Kidney (tissue), 13 donors: ENCODE measurements at regions not wholly inside any gene's neighbourhood (a gene's known extent, or its start where the extent isn't known, plus 50 kb on each side); places are given as distances from the start of the nearest gene placed in this dataset.
"Not testable (repeated sequence)": the region's sequence is repeated elsewhere in the genome, so short reads cannot be mapped to it uniquely, and the experiment has no call there.

Experiments used
- DNase-seq, 5 donors: peaks; one replicate each; pipeline ENCODE4 v3.0.0-alpha.2; 2013 to 2020
- FAIRE-seq: peaks from 2 replicates; lab custom pipeline; 2012; peaks lifted over from hg19 to GRCh38; lab: Jason Lieb, UNC
- H3K27ac ChIP-seq, 2 donors: one replicate each; pipeline ENCODE4 v1.7.0; 2013; ENCODE audit warnings: low read depth in 2 of 2, low read length in 2 of 2, inconsistent platforms in 1 of 2
- H3K27me3 ChIP-seq: one replicate; pipeline ENCODE4 v1.7.1; 2013; ENCODE audit warnings: low read length, inconsistent platforms; ENCODE audit not compliant: control insufficient read depth, insufficient read depth
- H3K36me3 ChIP-seq, 3 donors: one replicate each; pipeline versions ENCODE4 v1.7.0 to v1.7.1; 2013; ENCODE audit warnings: low read length in 3 of 3, control low read depth in 1 of 3, inconsistent platforms in 1 of 3; ENCODE audit not compliant: insufficient read depth in 3 of 3, control insufficient read depth in 2 of 3
- H3K4me1 ChIP-seq, 3 donors: one replicate each; pipeline versions ENCODE4 v1.7.0 to v1.7.1; 2013; ENCODE audit warnings: low read length in 3 of 3, inconsistent platforms in 1 of 3, low read depth in 1 of 3; ENCODE audit not compliant: control insufficient read depth in 2 of 3, insufficient read depth in 2 of 3
- H3K4me3 ChIP-seq, 3 donors: one replicate each; pipeline versions ENCODE4 v1.7.0 to v1.8.1; 2013; ENCODE audit warnings: low read length in 3 of 3, control low read depth in 1 of 3, inconsistent platforms in 1 of 3
- H3K9ac ChIP-seq, 3 donors: one replicate each; pipeline versions ENCODE4 v1.7.0 to v1.7.1; 2013; ENCODE audit warnings: low read length in 3 of 3, control low read depth in 1 of 3, inconsistent platforms in 1 of 3
- H3K9me3 ChIP-seq, 3 donors: one replicate each; pipeline versions ENCODE4 v1.7.0 to v1.7.1; 2013; ENCODE audit warnings: low read length in 3 of 3, control low read depth in 1 of 3, inconsistent platforms in 1 of 3; ENCODE audit not compliant: control insufficient read depth in 2 of 3, insufficient read depth in 1 of 3
- CTCF ChIP-seq: IDR thresholded peaks from 3 replicates; pipeline ENCODE4 v1.5.1; 2012; ENCODE audit warnings: mild to moderate bottlenecking, moderate library complexity, borderline replicate concordance; ENCODE audit not compliant: insufficient read depth; ENCODE audit errors: extremely low read depth
- intact Hi-C: fragments of 100-400 bp; cut with DNase I; formaldehyde crosslinking; loops from one replicate; pipeline ENCODE4 v1.11.1; 2022
- donor health status: control.
- donor health status: control.
- donor health status: control.
- donor health status: control.
- donor health status: control.
- donor health status: DM: yes; HTN: yes; CAD: no.
- donor health status: Normal renal cell carcinoma (clear cell type).

DNA sequence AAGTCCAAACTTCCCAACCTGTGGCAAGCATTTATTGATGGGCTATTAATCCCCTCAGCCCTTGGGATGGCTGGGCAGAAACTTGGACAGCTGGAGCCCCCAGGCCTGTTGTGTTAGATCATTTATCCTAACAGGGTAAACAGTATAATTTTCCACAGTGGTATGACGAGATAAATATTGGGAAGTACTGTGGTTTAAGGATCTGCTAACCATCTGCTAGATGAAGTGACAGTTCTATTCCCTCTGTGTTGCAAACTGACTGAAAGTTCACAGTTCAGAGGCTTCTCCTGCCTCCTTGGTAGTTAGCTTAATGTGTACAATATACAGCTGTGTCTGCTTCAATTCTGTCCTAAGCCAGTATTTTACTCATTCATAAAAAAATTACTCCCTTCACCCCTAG, 127.5 kb upstream of the CHODL start:
- Histone ChIP-seq H3K9ac (no peak overlapping the region), H3K36me3 (no peaks in the 10 kb centered on the region), H3K4me1 (no peaks in the 10 kb centered on the region), H3K27me3 (no peaks in the 10 kb centered on the region), H3K4me3 (no peak overlapping the region), H3K9me3 (no peaks in the 10 kb centered on the region), H3K27ac (no peak overlapping the region)
- FAIRE-seq, result no peak
- intact Hi-C loops, result no loop called here
- peak in 2 of 5 donors; percentile 27 to 69 for DNase-seq
- TF ChIP-seq CTCF, result no peak

- H3K9ac ChIP-seq, result no peak overlapping the region
- intact Hi-C loops, result no loop called here
- no peaks in the 10 kb centered on the region for H3K36me3 ChIP-seq
- no peak for FAIRE-seq
- no peak overlapping the region for H3K4me3 ChIP-seq
- no peak overlapping the region for H3K27ac ChIP-seq
- peak in 1 of 5 donors; percentile 37 for DNase-seq
- H3K27me3 ChIP-seq, result no peaks in the 10 kb centered on the region
- no peak for TF ChIP-seq CTCF
- H3K9me3 ChIP-seq, result no peaks in the 10 kb centered on the region
- no peaks in the 10 kb centered on the region for H3K4me1 ChIP-seq
Observed at GRCh38 chr21:18114810-18115209, 129.8 kb upstream of the CHODL start.

DNA sequence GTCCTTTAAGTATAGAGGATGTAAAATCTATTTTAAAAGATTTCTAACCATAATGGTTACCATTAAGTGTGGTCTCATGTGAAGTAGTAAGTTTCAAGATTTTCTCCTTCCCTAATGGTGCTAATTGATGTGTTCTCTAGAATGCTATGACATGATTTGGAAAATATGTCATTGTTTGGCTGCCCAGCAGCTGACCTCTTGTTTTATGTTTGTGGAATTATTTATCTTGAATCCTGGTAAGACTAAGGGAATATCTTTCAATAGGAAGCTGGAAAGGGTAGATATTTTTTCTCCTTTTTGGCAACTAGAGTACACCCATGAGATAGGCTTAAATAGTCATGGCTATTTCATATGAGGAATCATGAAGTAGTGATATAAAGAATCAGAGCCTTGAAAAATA, 139.8 kb upstream of the CHODL start:
- H3K4me1 ChIP-seq, result no peaks in the 10 kb centered on the region
- no peak overlapping the region for H3K9ac ChIP-seq
- DNase-seq, result no peak
- H3K4me3 ChIP-seq, result no peak overlapping the region
- H3K27me3 ChIP-seq, result no peaks in the 10 kb centered on the region
- no peak overlapping the region for H3K27ac ChIP-seq
- no peak for TF ChIP-seq CTCF
- no peak for FAIRE-seq
- intact Hi-C loops, result no loop called here
- no peaks in the 10 kb centered on the region for H3K36me3 ChIP-seq
- H3K9me3 ChIP-seq, result no peaks in the 10 kb centered on the region

DNA sequence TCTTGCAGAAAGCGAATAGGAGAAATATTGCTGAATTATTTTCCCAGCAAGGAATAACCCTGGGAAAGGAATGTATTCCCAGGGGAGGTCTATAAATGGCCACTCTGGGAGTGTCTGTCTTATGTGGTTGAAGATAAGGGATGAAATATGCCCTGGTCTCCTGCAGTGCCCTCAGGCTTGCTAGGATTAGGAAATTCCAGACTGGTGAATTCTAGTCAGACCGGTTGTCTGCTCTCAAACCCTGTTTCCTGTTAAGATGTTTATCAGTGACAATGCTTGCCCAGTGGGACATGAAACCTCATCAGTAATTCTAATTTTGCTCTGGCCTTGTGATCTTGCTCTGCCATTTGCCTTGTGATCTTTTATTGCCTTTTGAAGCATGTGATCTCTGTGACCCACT, 148.2 kb upstream of the CHODL start:
- H3K4me1 ChIP-seq, DNase-seq, H3K9ac ChIP-seq, H3K4me3 ChIP-seq, H3K27me3 ChIP-seq, H3K27ac ChIP-seq, FAIRE-seq, intact Hi-C loops, H3K36me3 ChIP-seq: not testable (repeated sequence)
- peaks cover 0 to 21% (median 0%) of the 10 kb centered on the region in 3 donors for H3K9me3 ChIP-seq
